HG03139 (cell line): ENCODE measurements at regions not wholly inside any gene's neighbourhood (a gene's known extent, or its start where the extent isn't known, plus 50 kb on each side); places are given as distances from the start of the nearest gene placed in this dataset.
A peak's percentile ranks its signal among the peaks of the same experiment; 100 is the strongest.
"Not testable (repeated sequence)": the region's sequence is repeated elsewhere in the genome, so short reads cannot be mapped to it uniquely, and the experiment has no call there.

Source experiments
- ATAC-seq: cut with Tn5 transposase; IDR thresholded peaks from one replicate; pipeline ENCODE4 v1.9.1; 2021; ENCODE audit not compliant: unreplicated experiment

- ATAC-seq: no peak
Observed at GRCh38 chr5:69004127-69004526, 89.7 kb upstream of the SLC30A5 start.

DNA sequence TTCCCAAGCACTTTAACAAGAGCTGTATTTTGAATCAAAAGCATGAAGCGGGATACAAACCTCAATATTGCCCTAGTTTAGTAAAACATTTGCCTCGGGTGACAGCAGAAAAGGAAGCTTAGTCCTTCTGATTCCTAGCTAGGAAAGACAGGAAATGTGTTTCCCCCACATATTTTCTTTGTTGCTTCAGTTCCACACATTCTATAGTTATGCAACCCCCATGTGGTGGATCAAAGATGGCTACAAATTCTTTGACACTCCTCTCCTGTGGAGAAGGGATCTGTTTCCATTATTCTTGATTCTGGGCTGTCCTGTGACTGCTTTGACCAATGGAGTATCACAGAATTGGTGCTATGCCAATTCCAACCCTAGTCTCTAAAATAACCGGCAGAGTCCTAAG lies 89.1 kb upstream of the SLC30A5 start:
- no peak for ATAC-seq

- no peak for ATAC-seq
Observed at GRCh38 chr5:69006030-69006429, 87.8 kb upstream of the SLC30A5 start.

DNA sequence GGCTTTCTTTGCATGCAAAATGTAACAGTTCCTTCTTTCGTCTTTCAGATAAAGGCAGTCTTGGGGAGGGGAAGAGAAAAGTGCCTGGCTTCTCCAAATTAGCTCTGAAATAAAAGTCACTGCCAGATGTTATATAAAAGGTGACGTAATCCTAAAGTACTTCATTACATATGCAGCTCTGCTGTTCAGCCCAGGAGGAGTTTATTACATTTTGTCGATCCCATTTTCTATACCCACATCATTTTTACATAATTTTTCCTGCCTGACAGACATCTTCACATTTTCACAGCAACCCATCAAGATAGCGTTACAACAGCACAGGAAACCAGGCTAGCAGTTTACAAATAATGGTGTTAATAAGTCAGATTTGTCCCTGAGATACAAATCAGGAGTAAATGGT lies 86.7 kb upstream of the SLC30A5 start:
- ATAC-seq: no peak

DNA sequence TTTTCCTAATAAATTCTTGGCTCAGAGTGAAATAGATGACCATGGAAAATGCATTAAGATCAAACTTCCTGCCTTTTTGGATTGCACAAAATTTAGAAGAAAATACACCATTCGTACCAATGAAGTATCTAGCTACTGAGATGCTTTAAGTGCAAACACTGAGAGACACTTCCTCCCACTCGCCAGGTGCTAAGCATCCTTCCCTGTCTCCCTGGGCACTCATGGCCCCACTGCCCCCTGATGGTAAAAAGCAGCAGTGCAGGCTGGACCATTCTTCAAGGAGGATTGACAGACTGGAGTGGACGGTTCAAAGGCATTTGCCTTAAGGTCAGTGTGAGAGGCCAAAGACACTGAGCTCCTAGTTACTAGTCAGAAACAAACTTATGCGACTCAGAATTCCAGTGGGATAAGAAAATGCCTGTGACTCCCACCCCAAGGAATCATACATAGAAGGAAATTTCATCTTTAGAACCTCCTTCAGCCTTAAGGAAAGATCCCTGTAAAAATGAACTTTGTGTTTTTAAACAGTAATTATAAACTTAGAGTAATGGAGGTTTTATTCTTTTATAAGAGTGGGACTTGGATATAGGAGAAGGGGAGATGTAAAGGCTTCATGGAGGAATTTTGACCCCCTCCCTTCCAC lies 86.0 kb upstream of the SLC30A5 start:
- peak; percentile 93 for ATAC-seq

GRCh38 chr5:69010476-69010875 lies 83.3 kb upstream of the SLC30A5 start:
- ATAC-seq: no peak

GRCh38 chr5:69011910-69012309 lies 81.9 kb upstream of the SLC30A5 start:
- no peak for ATAC-seq

DNA sequence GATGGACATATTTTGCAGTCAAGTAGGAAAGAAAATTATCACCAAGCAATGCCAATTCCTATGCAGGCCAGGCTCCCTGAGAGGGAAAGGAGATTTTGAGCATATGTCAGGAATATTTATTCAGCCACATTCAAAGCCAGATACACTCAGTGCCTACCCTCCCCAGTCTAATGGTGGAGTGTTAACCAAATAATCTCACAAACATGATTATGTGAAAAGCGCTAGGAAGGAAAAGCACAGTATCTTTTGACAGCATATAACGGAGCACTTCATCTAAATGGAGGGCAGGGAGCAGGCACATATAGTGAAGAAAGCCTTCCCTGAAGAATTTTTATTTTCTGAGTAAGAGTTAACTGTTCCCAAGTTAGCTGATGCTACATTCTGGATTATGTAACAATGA lies 80.3 kb upstream of the SLC30A5 start:
- ATAC-seq: no peak

GRCh38 chr5:69014007-69014406 lies 79.8 kb upstream of the SLC30A5 start:
- not testable (repeated sequence) for ATAC-seq

DNA sequence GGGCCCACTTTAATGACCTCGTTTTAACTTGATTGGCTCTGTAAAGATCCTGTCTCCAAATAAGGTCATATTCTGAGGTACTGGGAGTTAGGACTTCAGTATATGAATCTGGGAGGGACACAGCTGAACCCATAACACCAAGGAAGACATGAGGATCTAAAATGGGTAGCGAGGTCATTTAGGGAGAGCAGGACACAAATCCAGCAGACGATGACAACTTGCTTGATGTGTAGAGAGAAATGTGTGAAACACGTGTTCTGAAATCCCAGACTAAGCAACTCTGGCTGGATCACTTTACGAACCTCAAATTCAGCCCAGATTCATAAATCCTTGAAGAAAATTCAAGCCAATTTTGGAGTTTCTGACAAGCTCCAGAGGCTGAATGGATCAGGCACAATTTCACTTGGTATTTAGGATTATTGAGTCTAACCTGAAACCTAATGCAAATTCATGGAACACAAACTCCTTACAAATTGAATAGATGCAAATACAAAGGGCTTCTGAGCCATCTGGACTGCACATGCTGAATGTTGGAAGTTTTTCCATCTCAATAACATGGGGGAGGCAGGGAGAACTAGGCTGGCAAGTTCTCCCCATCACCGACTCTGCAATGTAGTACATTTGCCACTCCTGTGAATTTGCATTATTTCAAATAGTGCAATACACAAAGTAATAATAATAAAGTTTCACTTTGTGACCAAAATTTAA lies 74.0 kb upstream of the SLC30A5 start:
- no peak for ATAC-seq

- ATAC-seq: no peak
Observed at GRCh38 chr5:69024241-69024651, 69.6 kb upstream of the SLC30A5 start.

GRCh38 chr5:69029292-69029691 lies 64.5 kb upstream of the SLC30A5 start:
- ATAC-seq: no peak

GRCh38 chr5:69030358-69031062 lies 63.3 kb upstream of the SLC30A5 start:
- ATAC-seq: no peak

- ATAC-seq: no peak
Observed at GRCh38 chr5:69032009-69032408, 61.8 kb upstream of the SLC30A5 start.

DNA sequence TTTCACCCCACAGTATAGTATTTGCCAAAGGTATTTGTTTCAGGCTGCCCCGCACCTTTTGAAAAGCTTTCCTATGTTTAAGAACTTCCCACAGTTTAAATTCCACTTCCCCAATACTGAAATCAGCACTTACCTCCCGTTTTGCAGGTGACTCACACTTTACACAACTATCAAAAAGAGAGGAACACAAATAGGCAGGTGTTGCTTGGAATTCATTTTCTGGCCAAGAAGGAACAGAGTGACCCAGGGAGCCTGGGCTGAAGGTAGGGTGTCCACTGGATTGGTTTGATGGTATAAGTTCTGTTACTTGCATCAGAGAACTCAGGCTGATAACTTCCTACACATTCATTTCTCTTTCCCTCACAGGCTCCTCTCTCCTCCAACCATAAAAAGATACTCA lies 60.1 kb upstream of the SLC30A5 start:
- no peak for ATAC-seq

GRCh38 chr5:69034898-69035297 lies 58.9 kb upstream of the SLC30A5 start:
- ATAC-seq: no peak

- ATAC-seq: no peak
Observed at GRCh38 chr5:69035665-69036064, 58.1 kb upstream of the SLC30A5 start.

- ATAC-seq: no peak
Observed at GRCh38 chr5:69038539-69038938, 55.3 kb upstream of the SLC30A5 start.

DNA sequence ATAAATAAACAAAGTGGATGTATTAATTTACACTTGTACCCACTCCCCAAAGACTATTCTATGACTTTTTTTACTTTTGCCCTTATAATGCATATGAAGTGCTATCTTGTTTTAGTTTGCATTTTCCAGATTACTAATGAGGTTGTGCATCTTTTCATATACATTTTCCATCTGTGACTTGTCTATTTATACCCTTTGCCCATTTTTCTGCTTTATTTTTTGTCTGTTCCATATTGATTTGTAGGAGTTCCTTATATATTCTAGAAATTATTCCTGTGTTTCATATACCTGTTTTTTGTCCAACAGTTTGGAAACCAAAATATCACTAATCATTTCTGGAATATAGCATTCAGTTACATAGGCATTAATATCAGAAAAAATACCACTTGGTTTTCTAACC lies 54.0 kb upstream of the SLC30A5 start:
- no peak for ATAC-seq

GRCh38 chr5:69042500-69042899 lies 51.3 kb upstream of the SLC30A5 start:
- ATAC-seq: no peak

- ATAC-seq: peak; percentile 84
Observed at GRCh38 chr5:69042915-69043654, 50.7 kb upstream of the SLC30A5 start.

DNA sequence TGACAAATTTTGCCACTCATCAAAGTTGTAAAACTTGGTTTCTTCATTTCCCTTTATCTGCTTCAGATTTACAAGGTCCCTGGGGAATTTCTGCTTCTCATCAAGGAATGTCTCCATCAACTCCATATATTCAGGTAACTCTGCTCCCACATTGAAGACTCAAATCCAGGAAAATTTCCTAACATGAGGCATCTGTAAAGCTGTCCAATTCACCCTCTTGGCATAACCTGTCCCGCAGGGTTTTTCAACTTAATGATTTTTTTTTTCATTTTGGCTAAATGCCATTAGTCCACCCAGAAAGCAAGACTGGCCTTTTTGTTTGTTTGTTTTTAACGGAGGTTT lies 50.2 kb upstream of the SLC30A5 start:
- ATAC-seq: no peak
